Small intestine (tissue), 7 donors: ENCODE measurements at regions not wholly inside any gene's neighbourhood (a gene's known extent, or its start where the extent isn't known, plus 50 kb on each side); places are given as distances from the start of the nearest gene placed in this dataset.
A peak's percentile ranks its signal among the peaks of the same experiment; 100 is the strongest.
"Not testable (repeated sequence)": the region's sequence is repeated elsewhere in the genome, so short reads cannot be mapped to it uniquely, and the experiment has no call there.

Experiments used
- DNase-seq, 2 donors: peaks; one replicate each; pipeline versions ENCODE4 v3.0.0 to v3.0.0-alpha.2; 2013
- FAIRE-seq: peaks from 2 replicates; lab custom pipeline; 2012; peaks lifted over from hg19 to GRCh38; lab: Jason Lieb, UNC
- H3K27ac ChIP-seq, 3 donors: one replicate each; pipeline ENCODE4 v1.5.1; 2013; ENCODE audit warnings: low read length in 2 of 3, mild to moderate bottlenecking in 2 of 3, control low read depth in 1 of 3, inconsistent platforms in 1 of 3, low read depth in 1 of 3, moderate library complexity in 1 of 3
- H3K27me3 ChIP-seq, 3 donors: one replicate each; pipeline ENCODE4 v1.6.1; 2013; ENCODE audit warnings: low read length in 3 of 3, inconsistent platforms in 1 of 3; ENCODE audit not compliant: control insufficient read depth in 3 of 3, insufficient read depth in 3 of 3
- H3K36me3 ChIP-seq, 3 donors: one replicate each; pipeline ENCODE4 v1.6.1; 2013; ENCODE audit warnings: low read length in 3 of 3, inconsistent platforms in 1 of 3, low read depth in 1 of 3, mild to moderate bottlenecking in 1 of 3, moderate library complexity in 1 of 3; ENCODE audit not compliant: control insufficient read depth in 3 of 3, insufficient read depth in 2 of 3
- H3K4me1 ChIP-seq, 3 donors: one replicate each; pipeline ENCODE4 v1.6.1; 2013; ENCODE audit warnings: low read length in 2 of 3, inconsistent platforms in 1 of 3, low read depth in 1 of 3, mild to moderate bottlenecking in 1 of 3, moderate library complexity in 1 of 3; ENCODE audit not compliant: control insufficient read depth in 3 of 3, insufficient read depth in 2 of 3
- H3K4me3 ChIP-seq, 3 donors: one replicate each; pipeline ENCODE4 v1.5.1; 2013; ENCODE audit warnings: low read length in 3 of 3, control low read depth in 1 of 3, inconsistent platforms in 1 of 3, low read depth in 1 of 3, mild to moderate bottlenecking in 1 of 3, moderate library complexity in 1 of 3
- H3K9me3 ChIP-seq, 2 donors: one replicate each; pipeline ENCODE4 v1.6.1; 2013; ENCODE audit warnings: low read depth in 1 of 2, low read length in 1 of 2; ENCODE audit not compliant: control insufficient read depth in 2 of 2, insufficient read depth in 1 of 2
- WGBS, 3 donors: extraction: QIAGEN DNeasy Blood & Tissue Kit; methylation state at CpG; one replicate each; pipeline ENCODE4 v1.1.7; 2013; 5-methylcytosine and 5-hydroxymethylcytosine counted together
- donor health status: healthy with polysubstance abuse.
- donor health status: control.
- donor health status: control.
- donor health status: Bipolar disorder and iron deficiency.
- donor health status: healthy.

- WGBS, 3 donors: no CpG with 5 or more reads among the region's 3 CpGs
- DNase-seq, H3K36me3 ChIP-seq, H3K9me3 ChIP-seq, H3K27ac ChIP-seq, H3K4me3 ChIP-seq, FAIRE-seq, H3K27me3 ChIP-seq, H3K4me1 ChIP-seq: not testable (repeated sequence)
These were observed 152.9 kb upstream of the HSFY1 start for GRCh38 chrY:18393633-18394032.

GRCh38 chrY:18420846-18421245 is 125.7 kb upstream of the HSFY1 start:
- not testable (repeated sequence) for FAIRE-seq

DNA sequence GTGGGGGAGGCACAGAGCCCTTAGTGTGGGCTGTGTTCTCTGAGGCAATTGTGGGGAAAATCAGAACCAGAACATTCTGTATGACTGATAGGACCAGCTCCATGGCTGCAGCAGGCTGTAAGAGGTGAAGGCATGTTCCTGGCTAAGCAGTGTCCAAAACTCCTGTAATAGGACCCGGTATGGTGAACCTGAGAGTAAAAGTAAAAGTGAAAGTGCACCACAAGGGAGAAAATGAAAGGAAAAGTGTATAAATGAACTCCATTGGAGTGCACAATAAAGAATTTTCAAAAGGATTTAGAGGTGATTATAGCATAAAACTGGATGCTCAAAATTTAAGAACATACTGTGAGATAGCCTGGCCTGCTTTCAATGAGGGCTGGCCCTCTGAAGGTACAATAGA is 125.1 kb upstream of the HSFY1 start:
- H3K4me1 ChIP-seq, H3K4me3 ChIP-seq, H3K27me3 ChIP-seq, DNase-seq, H3K27ac ChIP-seq, FAIRE-seq, H3K9me3 ChIP-seq, H3K36me3 ChIP-seq: not testable (repeated sequence)
- no CpG with 5 or more reads among the region's 1 CpG for WGBS, 3 donors

More at GRCh38 chrY:18420846-18421245, 125.7 kb upstream of the HSFY1 start:
- DNase-seq, H3K36me3 ChIP-seq, H3K4me3 ChIP-seq, H3K27me3 ChIP-seq, H3K9me3 ChIP-seq, H3K27ac ChIP-seq, H3K4me1 ChIP-seq: not testable (repeated sequence)

- not testable (repeated sequence) for H3K27me3 ChIP-seq, H3K9me3 ChIP-seq, H3K4me1 ChIP-seq, H3K36me3 ChIP-seq, H3K4me3 ChIP-seq, FAIRE-seq, H3K27ac ChIP-seq, DNase-seq
- no CpG with 5 or more reads among the region's 16 CpGs for WGBS, 3 donors
These were observed 122.4 kb upstream of the HSFY1 start for GRCh38 chrY:18423970-18424608.

DNA sequence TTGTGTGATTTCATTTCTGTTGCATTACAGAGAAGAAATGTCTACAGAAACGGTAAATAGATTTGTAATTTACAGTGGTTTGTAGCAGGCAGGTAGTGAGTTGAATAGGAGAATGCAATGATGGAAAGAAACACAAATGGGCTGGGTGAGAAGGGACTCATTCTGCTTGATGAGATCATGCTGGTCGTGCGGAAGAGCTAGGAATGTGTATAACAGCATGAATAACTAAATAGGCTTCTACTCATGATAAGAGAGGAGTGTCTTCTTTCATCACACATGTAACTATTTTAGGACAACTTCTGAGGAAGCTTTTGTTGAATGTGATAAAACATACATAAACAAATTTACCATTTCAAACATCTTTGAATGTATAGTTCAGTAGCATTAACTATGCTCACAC is 113.0 kb upstream of the HSFY1 start:
- H3K36me3 ChIP-seq, DNase-seq, H3K27me3 ChIP-seq, FAIRE-seq, H3K27ac ChIP-seq, H3K4me3 ChIP-seq, H3K9me3 ChIP-seq, H3K4me1 ChIP-seq: not testable (repeated sequence)
- WGBS, 3 donors: no CpG with 5 or more reads among the region's 3 CpGs

DNA sequence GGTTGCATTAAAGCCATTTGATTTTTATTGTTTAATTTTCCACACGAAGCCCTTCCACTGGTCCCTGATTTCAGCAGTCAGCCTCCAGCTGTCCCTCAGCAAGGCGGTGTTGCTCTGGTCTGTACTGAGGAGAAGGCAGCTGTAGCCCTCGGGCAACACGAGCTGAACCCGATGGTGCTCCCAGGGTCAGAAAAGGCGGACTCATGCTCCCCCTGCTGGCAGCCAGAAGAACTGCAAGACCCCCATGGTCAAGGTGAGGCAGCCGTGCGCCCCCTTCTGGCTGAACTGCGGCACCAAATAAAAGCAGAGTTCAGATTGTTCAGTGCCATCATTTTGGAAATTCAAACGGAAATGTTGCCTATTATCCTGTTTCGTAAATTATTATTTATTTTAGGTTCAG is 100.7 kb upstream of the HSFY1 start:
- not testable (repeated sequence) for H3K36me3 ChIP-seq, H3K4me1 ChIP-seq, H3K9me3 ChIP-seq, H3K27ac ChIP-seq, FAIRE-seq, H3K4me3 ChIP-seq, H3K27me3 ChIP-seq, DNase-seq
- no CpG with 5 or more reads among the region's 11 CpGs for WGBS, 3 donors

- H3K27me3 ChIP-seq, H3K36me3 ChIP-seq, FAIRE-seq: not testable (repeated sequence)
These were observed 93.7 kb upstream of the HSFY1 start for GRCh38 chrY:18452815-18453214.

GRCh38 chrY:18459136-18459535 is 87.4 kb upstream of the HSFY1 start:
- FAIRE-seq: peak; percentile 39
- not testable (repeated sequence) for H3K9me3 ChIP-seq, DNase-seq, H3K27me3 ChIP-seq, H3K36me3 ChIP-seq, H3K4me1 ChIP-seq, H3K27ac ChIP-seq, H3K4me3 ChIP-seq
- no CpG with 5 or more reads among the region's 3 CpGs for WGBS, 3 donors

More at GRCh38 chrY:18452815-18453214, 93.7 kb upstream of the HSFY1 start:
- not testable (repeated sequence) for H3K4me3 ChIP-seq, H3K27ac ChIP-seq, H3K4me1 ChIP-seq, DNase-seq, H3K9me3 ChIP-seq
- WGBS, 3 donors: 90 to 100% methylated on average over 2 to 3 of the region's 3 CpGs; no CpG with 5 or more reads in 1 of the 3 donors
